WERI-Rb-1 (cell line): ENCODE measurements at regions not wholly inside any gene's neighbourhood (a gene's known extent, or its start where the extent isn't known, plus 50 kb on each side); places are given as distances from the start of the nearest gene placed in this dataset.

Source experiments
- DNase-seq: peaks from one replicate; pipeline ENCODE4 v3.0.0-alpha.2; 2020
- H3K27ac ChIP-seq: fragments of 250-450 bp; sonication (Bioruptor Pico); 2 replicates; pipeline ENCODE4 v1.5.1; 2020; ENCODE audit warnings: mild to moderate bottlenecking, moderate library complexity
- H3K27me3 ChIP-seq: fragments of 250-450 bp; sonication (Bioruptor Pico); 2 replicates; pipeline ENCODE4 v1.5.1; 2021; ENCODE audit warnings: mild to moderate bottlenecking, low read depth, moderate library complexity; ENCODE audit not compliant: insufficient read depth, severe bottlenecking
- H3K36me3 ChIP-seq: fragments of 250-450 bp; sonication (Bioruptor Pico); 2 replicates; pipeline ENCODE4 v1.5.1; 2020; ENCODE audit warnings: mild to moderate bottlenecking, moderate library complexity
- H3K4me3 ChIP-seq: 2 replicates; pipeline ENCODE4 v1.5.1; 2011; ENCODE audit warnings: low read depth, mild to moderate bottlenecking, control low read depth, low read length
- H3K9me3 ChIP-seq: fragments of 250-450 bp; sonication (Bioruptor Pico); 2 replicates; pipeline ENCODE4 v1.5.1; 2021; ENCODE audit warnings: mild to moderate bottlenecking, moderate library complexity; ENCODE audit not compliant: severe bottlenecking
- CTCF ChIP-seq: IDR thresholded peaks from 2 replicates; pipeline ENCODE4 v1.5.1; 2011; ENCODE audit warnings: low read depth, mild to moderate bottlenecking, control low read depth, inconsistent platforms, low read length

- DNase-seq: no peak
- no peaks in the 10 kb centered on the region for H3K9me3 ChIP-seq
- TF ChIP-seq CTCF: no peak
- H3K4me3 ChIP-seq: no peak overlapping the region
- H3K27ac ChIP-seq: no peak overlapping the region
- no peaks in the 10 kb centered on the region for H3K27me3 ChIP-seq
- H3K36me3 ChIP-seq: no peaks in the 10 kb centered on the region
Observed at GRCh38 chr2:212730994-212731393, 192.4 kb upstream of the ERBB4 start.

- Histone ChIP-seq H3K27ac (no peak overlapping the region), H3K36me3 (no peaks in the 10 kb centered on the region), H3K27me3 (no peaks in the 10 kb centered on the region), H3K4me3 (no peak overlapping the region), H3K9me3 (no peaks in the 10 kb centered on the region)
- no peak for DNase-seq
- TF ChIP-seq CTCF: no peak
Observed at GRCh38 chr2:212728717-212729116, 190.1 kb upstream of the ERBB4 start.

GRCh38 chr2:212727751-212728150, 189.1 kb upstream of the ERBB4 start:
- Histone ChIP-seq H3K27ac (no peak overlapping the region), H3K27me3 (no peaks in the 10 kb centered on the region), H3K36me3 (no peaks in the 10 kb centered on the region), H3K4me3 (no peak overlapping the region), H3K9me3 (no peaks in the 10 kb centered on the region)
- TF ChIP-seq CTCF: no peak
- DNase-seq: no peak

- H3K27ac ChIP-seq: no peak overlapping the region
- DNase-seq: no peak
- no peak for TF ChIP-seq CTCF
- H3K27me3 ChIP-seq: no peaks in the 10 kb centered on the region
- no peaks in the 10 kb centered on the region for H3K9me3 ChIP-seq
- H3K36me3 ChIP-seq: no peaks in the 10 kb centered on the region
- H3K4me3 ChIP-seq: no peak overlapping the region
Observed at GRCh38 chr2:212726403-212726802, 187.8 kb upstream of the ERBB4 start.

GRCh38 chr2:212725180-212725579, 186.6 kb upstream of the ERBB4 start:
- Histone ChIP-seq H3K27me3 (no peaks in the 10 kb centered on the region), H3K4me3 (no peak overlapping the region), H3K36me3 (no peaks in the 10 kb centered on the region), H3K27ac (no peak overlapping the region), H3K9me3 (peaks cover 5% of the 10 kb centered on the region)
- no peak for DNase-seq
- no peak for TF ChIP-seq CTCF

GRCh38 chr2:212723226-212723625, 184.6 kb upstream of the ERBB4 start:
- Histone ChIP-seq H3K36me3 (no peaks in the 10 kb centered on the region), H3K27ac (no peak overlapping the region), H3K9me3 (peaks cover 5% of the 10 kb centered on the region), H3K4me3 (no peak overlapping the region), H3K27me3 (no peaks in the 10 kb centered on the region)
- no peak for DNase-seq
- TF ChIP-seq CTCF: no peak
